ENCODE measurements at regions not wholly inside any gene's neighbourhood (a gene's known extent, or its start where the extent isn't known, plus 50 kb on each side); places are given as distances from the start of the nearest gene placed in this dataset.

DNA sequence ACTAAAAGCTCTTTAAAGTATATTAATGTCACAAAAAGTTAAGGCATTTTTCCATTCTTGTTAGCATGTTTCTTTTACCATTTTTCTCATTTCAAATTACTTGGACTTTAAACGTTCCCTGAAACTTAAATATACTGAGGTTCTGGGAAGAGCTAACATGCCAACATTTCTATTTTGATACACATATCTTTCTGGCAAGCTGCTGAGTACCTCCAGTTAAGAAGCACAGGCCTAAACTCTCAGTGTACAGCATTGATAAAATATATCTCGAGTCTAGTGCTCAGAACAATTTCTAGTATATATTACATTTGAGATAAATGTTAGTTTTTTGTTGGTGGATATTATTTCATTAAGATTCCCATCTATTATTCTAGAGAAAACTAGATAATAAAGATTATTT is 612.9 kb upstream of the KCND2 start (continued):
- TF ChIP-seq, protein P1, sequence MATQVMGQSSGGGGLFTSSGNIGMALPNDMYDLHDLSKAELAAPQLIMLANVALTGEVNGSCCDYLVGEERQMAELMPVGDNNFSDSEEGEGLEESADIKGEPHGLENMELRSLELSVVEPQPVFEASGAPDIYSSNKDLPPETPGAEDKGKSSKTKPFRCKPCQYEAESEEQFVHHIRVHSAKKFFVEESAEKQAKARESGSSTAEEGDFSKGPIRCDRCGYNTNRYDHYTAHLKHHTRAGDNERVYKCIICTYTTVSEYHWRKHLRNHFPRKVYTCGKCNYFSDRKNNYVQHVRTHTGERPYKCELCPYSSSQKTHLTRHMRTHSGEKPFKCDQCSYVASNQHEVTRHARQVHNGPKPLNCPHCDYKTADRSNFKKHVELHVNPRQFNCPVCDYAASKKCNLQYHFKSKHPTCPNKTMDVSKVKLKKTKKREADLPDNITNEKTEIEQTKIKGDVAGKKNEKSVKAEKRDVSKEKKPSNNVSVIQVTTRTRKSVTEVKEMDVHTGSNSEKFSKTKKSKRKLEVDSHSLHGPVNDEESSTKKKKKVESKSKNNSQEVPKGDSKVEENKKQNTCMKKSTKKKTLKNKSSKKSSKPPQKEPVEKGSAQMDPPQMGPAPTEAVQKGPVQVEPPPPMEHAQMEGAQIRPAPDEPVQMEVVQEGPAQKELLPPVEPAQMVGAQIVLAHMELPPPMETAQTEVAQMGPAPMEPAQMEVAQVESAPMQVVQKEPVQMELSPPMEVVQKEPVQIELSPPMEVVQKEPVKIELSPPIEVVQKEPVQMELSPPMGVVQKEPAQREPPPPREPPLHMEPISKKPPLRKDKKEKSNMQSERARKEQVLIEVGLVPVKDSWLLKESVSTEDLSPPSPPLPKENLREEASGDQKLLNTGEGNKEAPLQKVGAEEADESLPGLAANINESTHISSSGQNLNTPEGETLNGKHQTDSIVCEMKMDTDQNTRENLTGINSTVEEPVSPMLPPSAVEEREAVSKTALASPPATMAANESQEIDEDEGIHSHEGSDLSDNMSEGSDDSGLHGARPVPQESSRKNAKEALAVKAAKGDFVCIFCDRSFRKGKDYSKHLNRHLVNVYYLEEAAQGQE (IDR thresholded peaks at IDR 0.05; ENCODE audit: unreplicated experiment): no peak
- TF ChIP-seq, protein P2, sequence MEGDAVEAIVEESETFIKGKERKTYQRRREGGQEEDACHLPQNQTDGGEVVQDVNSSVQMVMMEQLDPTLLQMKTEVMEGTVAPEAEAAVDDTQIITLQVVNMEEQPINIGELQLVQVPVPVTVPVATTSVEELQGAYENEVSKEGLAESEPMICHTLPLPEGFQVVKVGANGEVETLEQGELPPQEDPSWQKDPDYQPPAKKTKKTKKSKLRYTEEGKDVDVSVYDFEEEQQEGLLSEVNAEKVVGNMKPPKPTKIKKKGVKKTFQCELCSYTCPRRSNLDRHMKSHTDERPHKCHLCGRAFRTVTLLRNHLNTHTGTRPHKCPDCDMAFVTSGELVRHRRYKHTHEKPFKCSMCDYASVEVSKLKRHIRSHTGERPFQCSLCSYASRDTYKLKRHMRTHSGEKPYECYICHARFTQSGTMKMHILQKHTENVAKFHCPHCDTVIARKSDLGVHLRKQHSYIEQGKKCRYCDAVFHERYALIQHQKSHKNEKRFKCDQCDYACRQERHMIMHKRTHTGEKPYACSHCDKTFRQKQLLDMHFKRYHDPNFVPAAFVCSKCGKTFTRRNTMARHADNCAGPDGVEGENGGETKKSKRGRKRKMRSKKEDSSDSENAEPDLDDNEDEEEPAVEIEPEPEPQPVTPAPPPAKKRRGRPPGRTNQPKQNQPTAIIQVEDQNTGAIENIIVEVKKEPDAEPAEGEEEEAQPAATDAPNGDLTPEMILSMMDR (conservative IDR thresholded peaks at IDR 0.05; ENCODE audit: low read depth in 2 of 2): no peak
- TF ChIP-seq EZH2 (IDR thresholded peaks at IDR 0.05; ENCODE audit: low read depth, unreplicated experiment) (no peak), ZNF114 (CRISPR knock-in tag; IDR thresholded peaks at IDR 0.05) (no peak), POLR2AphosphoS5 (IDR thresholded peaks at IDR 0.05; ENCODE audit: low read depth) (no peak), STAT1 (IDR thresholded peaks at IDR 0.05; ENCODE audit: unreplicated experiment) (no peak)

DNA sequence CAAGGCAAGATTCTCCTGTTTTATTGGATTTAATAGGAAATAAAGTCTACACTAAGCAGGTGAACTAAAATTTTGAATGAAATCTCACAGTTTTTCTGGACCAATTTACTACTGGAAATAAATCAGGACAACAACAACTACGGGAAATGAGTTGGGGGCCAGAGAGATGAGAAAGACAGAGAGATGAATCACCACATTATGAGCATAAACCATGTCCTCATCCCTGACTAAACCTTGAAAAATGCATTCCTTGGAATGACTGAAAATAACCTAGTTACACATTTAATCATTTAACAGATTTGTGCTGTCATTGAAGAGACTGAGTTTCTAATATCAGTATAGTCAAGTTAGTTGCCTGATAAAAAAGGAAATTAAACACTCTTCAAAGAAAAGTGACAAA is 608.4 kb upstream of the KCND2 start:
- no peaks in the 10 kb centered on the region for H3K79me2 ChIP-seq (replicated peaks; ENCODE audit: insufficient read depth)
- H3K4me3 ChIP-seq: no peak overlapping the region
- H3K27ac ChIP-seq (ENCODE audit: low read depth): no peak overlapping the region
- no peaks in the 10 kb centered on the region for H3K27me3 Mint-ChIP-seq (ENCODE audit: insufficient read depth, low read depth, poor library complexity)
- H3K4me2 ChIP-seq: no peak overlapping the region
- H2AFZ ChIP-seq: no peak overlapping the region
- H3K4me1 Mint-ChIP-seq: no peaks in the 10 kb centered on the region
- no peak for DNase-seq (ENCODE audit: low spot score)
- no peaks in the 10 kb centered on the region for H4K20me1 ChIP-seq (replicated peaks; ENCODE audit: insufficient read depth)
- H3K27me3 ChIP-seq (ENCODE audit: insufficient read depth): no peaks in the 10 kb centered on the region
- no peak overlapping the region for H3K4me3 Mint-ChIP-seq
- H3K36me3 ChIP-seq (ENCODE audit: insufficient read depth): no peaks in the 10 kb centered on the region
- H3K27ac Mint-ChIP-seq: no peak overlapping the region; the same call in 1 of the 2 replicates
- no peaks in the 10 kb centered on the region for H3K4me1 ChIP-seq (ENCODE audit: insufficient read depth)
- no peaks in the 10 kb centered on the region for H3K36me3 Mint-ChIP-seq (ENCODE audit: low read depth)
- no peaks in the 10 kb centered on the region for H3F3A ChIP-seq (replicated peaks; ENCODE audit: low read depth)
- 0 out of 2 replicates have a peak, but pooled peaks cover 3% of the 10 kb centered on the region for H3K9me2 ChIP-seq (ENCODE audit: insufficient read depth)
- no peak for ATAC-seq
- H3K9me3 Mint-ChIP-seq: no peaks in the 10 kb centered on the region
- TF ChIP-seq EZH2 (IDR thresholded peaks at IDR 0.05; ENCODE audit: low read depth, unreplicated experiment) (no peak), NANOG (IDR thresholded peaks at IDR 0.05; ENCODE audit: borderline replicate concordance) (no peak), EZH2phosphoT487 (IDR thresholded peaks at IDR 0.05; ENCODE audit: unreplicated experiment) (no peak), CREB1 (CRISPR knock-in tag; IDR thresholded peaks at IDR 0.05; ENCODE audit: low read depth) (no peak), ZNF114 (CRISPR knock-in tag; IDR thresholded peaks at IDR 0.05) (no peak), POLR2AphosphoS5 (IDR thresholded peaks at IDR 0.05; ENCODE audit: low read depth) (no peak), ZNF331 (CRISPR knock-in tag; IDR thresholded peaks at IDR 0.05; ENCODE audit: low read depth) (no peak), STAT1 (IDR thresholded peaks at IDR 0.05; ENCODE audit: unreplicated experiment) (no peak)
- TF ChIP-seq, protein P3, sequence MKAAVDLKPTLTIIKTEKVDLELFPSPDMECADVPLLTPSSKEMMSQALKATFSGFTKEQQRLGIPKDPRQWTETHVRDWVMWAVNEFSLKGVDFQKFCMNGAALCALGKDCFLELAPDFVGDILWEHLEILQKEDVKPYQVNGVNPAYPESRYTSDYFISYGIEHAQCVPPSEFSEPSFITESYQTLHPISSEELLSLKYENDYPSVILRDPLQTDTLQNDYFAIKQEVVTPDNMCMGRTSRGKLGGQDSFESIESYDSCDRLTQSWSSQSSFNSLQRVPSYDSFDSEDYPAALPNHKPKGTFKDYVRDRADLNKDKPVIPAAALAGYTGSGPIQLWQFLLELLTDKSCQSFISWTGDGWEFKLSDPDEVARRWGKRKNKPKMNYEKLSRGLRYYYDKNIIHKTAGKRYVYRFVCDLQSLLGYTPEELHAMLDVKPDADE (IDR thresholded peaks at IDR 0.05): no peak
- TF ChIP-seq, protein P4, sequence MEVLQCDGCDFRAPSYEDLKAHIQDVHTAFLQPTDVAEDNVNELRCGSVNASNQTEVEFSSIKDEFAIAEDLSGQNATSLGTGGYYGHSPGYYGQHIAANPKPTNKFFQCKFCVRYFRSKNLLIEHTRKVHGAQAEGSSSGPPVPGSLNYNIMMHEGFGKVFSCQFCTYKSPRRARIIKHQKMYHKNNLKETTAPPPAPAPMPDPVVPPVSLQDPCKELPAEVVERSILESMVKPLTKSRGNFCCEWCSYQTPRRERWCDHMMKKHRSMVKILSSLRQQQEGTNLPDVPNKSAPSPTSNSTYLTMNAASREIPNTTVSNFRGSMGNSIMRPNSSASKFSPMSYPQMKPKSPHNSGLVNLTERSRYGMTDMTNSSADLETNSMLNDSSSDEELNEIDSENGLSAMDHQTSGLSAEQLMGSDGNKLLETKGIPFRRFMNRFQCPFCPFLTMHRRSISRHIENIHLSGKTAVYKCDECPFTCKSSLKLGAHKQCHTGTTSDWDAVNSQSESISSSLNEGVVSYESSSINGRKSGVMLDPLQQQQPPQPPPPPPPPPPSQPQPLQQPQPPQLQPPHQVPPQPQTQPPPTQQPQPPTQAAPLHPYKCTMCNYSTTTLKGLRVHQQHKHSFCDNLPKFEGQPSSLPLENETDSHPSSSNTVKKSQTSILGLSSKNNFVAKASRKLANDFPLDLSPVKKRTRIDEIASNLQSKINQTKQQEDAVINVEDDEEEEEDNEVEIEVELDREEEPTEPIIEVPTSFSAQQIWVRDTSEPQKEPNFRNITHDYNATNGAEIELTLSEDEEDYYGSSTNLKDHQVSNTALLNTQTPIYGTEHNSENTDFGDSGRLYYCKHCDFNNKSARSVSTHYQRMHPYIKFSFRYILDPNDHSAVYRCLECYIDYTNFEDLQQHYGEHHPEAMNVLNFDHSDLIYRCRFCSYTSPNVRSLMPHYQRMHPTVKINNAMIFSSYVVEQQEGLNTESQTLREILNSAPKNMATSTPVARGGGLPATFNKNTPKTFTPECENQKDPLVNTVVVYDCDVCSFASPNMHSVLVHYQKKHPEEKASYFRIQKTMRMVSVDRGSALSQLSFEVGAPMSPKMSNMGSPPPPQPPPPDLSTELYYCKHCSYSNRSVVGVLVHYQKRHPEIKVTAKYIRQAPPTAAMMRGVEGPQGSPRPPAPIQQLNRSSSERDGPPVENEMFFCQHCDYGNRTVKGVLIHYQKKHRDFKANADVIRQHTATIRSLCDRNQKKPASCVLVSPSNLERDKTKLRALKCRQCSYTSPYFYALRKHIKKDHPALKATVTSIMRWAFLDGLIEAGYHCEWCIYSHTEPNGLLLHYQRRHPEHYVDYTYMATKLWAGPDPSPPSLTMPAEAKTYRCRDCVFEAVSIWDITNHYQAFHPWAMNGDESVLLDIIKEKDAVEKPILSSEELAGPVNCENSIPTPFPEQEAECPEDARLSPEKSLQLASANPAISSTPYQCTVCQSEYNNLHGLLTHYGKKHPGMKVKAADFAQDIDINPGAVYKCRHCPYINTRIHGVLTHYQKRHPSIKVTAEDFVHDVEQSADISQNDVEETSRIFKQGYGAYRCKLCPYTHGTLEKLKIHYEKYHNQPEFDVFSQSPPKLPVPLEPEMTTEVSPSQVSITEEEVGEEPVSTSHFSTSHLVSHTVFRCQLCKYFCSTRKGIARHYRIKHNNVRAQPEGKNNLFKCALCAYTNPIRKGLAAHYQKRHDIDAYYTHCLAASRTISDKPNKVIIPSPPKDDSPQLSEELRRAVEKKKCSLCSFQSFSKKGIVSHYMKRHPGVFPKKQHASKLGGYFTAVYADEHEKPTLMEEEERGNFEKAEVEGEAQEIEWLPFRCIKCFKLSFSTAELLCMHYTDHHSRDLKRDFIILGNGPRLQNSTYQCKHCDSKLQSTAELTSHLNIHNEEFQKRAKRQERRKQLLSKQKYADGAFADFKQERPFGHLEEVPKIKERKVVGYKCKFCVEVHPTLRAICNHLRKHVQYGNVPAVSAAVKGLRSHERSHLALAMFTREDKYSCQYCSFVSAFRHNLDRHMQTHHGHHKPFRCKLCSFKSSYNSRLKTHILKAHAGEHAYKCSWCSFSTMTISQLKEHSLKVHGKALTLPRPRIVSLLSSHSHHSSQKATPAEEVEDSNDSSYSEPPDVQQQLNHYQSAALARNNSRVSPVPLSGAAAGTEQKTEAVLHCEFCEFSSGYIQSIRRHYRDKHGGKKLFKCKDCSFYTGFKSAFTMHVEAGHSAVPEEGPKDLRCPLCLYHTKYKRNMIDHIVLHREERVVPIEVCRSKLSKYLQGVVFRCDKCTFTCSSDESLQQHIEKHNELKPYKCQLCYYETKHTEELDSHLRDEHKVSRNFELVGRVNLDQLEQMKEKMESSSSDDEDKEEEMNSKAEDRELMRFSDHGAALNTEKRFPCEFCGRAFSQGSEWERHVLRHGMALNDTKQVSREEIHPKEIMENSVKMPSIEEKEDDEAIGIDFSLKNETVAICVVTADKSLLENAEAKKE (CRISPR knock-in tag; IDR thresholded peaks at IDR 0.05): no peak

Data from GM23338 (cell line).